GM12878 (cell line): ENCODE measurements at regions not wholly inside any gene's neighbourhood (a gene's known extent, or its start where the extent isn't known, plus 50 kb on each side); places are given as distances from the start of the nearest gene placed in this dataset.
"Not testable (repeated sequence)": the region's sequence is repeated elsewhere in the genome, so short reads cannot be mapped to it uniquely, and the experiment has no call there.

Experiments used
- CHD1 ChIP-seq: IDR thresholded peaks from 2 replicates; pipeline ENCODE4 v1.6.1; 2012; ENCODE audit warnings: low read depth, low read length, improper control_type of control experiment
- CTCF ChIP-seq, 3 experiments: IDR thresholded peaks in 2 of 3; conservative IDR thresholded peaks in 1 of 3; 2 replicates each; pipeline ENCODE4 v1.5.1; 2011; ENCODE audit warnings: low read depth in 3 of 3, low read length in 3 of 3, mild to moderate bottlenecking in 3 of 3, control low read depth in 2 of 3, moderate library complexity in 2 of 3, inconsistent platforms in 1 of 3, mixed read lengths in 1 of 3; ENCODE audit not compliant: control insufficient read depth in 2 of 3, insufficient read depth in 1 of 3; ENCODE audit errors: extremely low read depth in 1 of 3
- ESRRA ChIP-seq: IDR thresholded peaks from 2 replicates; pipeline ENCODE4 v1.6.1; 2012; ENCODE audit warnings: mild to moderate bottlenecking, low read length, improper control_type of control experiment
- EZH2 ChIP-seq: IDR thresholded peaks from 2 replicates; pipeline ENCODE4 v1.6.1; 2012; ENCODE audit warnings: low read depth, mild to moderate bottlenecking, control low read depth, inconsistent platforms, low read length, borderline replicate concordance; ENCODE audit not compliant: control insufficient read depth
- IKZF1 ChIP-seq: fragments of 450-650 bp; conservative IDR thresholded peaks from 2 replicates; pipeline ENCODE4 v1.6.1; 2017; ENCODE audit warnings: antibody characterized with exemption, mild to moderate bottlenecking
- MEF2A ChIP-seq: IDR thresholded peaks from 2 replicates; pipeline ENCODE4 v1.6.1; 2011; ENCODE audit warnings: low read depth, mild to moderate bottlenecking, low read length, moderate library complexity; ENCODE audit not compliant: insufficient read depth
- NFYB ChIP-seq: IDR thresholded peaks from 2 replicates; pipeline ENCODE4 v1.6.1; 2011; ENCODE audit warnings: low read depth, mild to moderate bottlenecking, low read length, improper control_type of control experiment, moderate library complexity; ENCODE audit not compliant: insufficient read depth
- POLR2A ChIP-seq: IDR thresholded peaks from 2 replicates; pipeline ENCODE4 v1.6.1; 2011; ENCODE audit warnings: low read depth, mild to moderate bottlenecking, low read length
- SMAD1 ChIP-seq: fragments of 450-650 bp; IDR thresholded peaks from 2 replicates; pipeline ENCODE4 v1.6.1; 2018; ENCODE audit warnings: mild to moderate bottlenecking, low read depth; ENCODE audit not compliant: partially characterized antibody
- SREBF1 ChIP-seq: IDR thresholded peaks from 2 replicates; pipeline ENCODE4 v1.6.1; 2012; ENCODE audit warnings: mild to moderate bottlenecking, low read length
- STAT1 ChIP-seq: fragments of 450-650 bp; conservative IDR thresholded peaks from 2 replicates; pipeline ENCODE4 v1.6.1; 2014; ENCODE audit warnings: antibody characterized with exemption, mild to moderate bottlenecking
- ZNF622 ChIP-seq: fragments of 450-650 bp; IDR thresholded peaks from 2 replicates; pipeline ENCODE4 v1.6.1; 2017; ENCODE audit warnings: mild to moderate bottlenecking, inconsistent platforms
- TF ChIP-seq, protein P1 (sequence below): IDR thresholded peaks from 2 replicates; pipeline ENCODE4 v1.6.1; 2012; ENCODE audit warnings: improper control_type of control experiment, low read depth, low read length; ENCODE audit not compliant: insufficient replicate concordance

DNA sequence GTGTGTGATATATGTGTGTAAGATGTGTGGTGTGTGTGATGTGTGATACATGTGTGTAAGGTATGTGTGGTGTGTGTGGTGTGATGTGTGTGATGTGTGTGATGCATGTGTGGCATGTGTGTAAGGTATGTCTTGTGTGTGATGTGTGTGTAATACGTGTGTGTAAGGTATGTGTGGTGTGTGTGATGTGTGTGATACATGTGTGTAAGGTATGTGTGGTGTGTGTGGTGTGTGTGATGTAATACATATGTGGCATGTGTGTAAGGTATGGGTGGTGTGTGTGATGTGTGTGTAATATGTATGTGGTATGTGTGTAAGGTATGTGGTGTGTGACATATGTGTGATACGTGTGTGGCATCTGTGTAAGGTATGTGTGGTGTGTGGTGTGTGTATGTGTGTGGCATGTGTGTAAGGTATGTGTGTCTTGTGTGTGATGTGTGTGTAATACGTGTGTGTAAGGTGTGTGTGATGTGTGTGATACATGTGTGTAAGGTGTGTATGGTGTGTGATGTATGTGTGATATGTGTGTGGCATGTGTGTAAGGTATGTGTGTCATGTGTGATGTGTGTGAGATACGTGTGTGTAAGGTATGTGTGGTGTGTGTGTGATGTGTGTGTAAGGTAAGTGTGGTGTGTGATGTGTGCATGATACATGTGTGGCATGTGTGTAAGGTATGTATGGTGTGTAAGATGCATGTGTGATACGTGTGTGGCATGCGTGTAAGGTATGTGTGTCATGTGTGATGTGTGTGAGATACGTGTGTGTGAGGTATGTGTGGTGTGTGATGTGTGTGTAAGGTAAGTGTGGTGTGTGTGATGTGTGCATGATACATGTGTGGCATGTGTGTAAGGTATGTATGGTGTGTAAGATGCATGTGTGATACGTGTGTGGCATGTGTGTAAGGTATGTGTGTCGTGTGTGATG is 126.9 kb downstream of the COPS8 start:
- TF ChIP-seq EZH2; CTCF (IDR thresholded peaks at IDR 0.05 in 2 of 3, conservative IDR thresholded peaks at IDR 0.05 in 1 of 3; ENCODE audit: control insufficient read depth in 2 of 3, extremely low read depth in 1 of 3, insufficient read depth in 1 of 3, low read depth in 3 of 3, low read length in 3 of 3); POLR2A; SMAD1; ESRRA; CHD1; IKZF1; NFYB; STAT1; ZNF622; SREBF1; MEF2A: not testable (repeated sequence)
- TF ChIP-seq, protein P1, sequence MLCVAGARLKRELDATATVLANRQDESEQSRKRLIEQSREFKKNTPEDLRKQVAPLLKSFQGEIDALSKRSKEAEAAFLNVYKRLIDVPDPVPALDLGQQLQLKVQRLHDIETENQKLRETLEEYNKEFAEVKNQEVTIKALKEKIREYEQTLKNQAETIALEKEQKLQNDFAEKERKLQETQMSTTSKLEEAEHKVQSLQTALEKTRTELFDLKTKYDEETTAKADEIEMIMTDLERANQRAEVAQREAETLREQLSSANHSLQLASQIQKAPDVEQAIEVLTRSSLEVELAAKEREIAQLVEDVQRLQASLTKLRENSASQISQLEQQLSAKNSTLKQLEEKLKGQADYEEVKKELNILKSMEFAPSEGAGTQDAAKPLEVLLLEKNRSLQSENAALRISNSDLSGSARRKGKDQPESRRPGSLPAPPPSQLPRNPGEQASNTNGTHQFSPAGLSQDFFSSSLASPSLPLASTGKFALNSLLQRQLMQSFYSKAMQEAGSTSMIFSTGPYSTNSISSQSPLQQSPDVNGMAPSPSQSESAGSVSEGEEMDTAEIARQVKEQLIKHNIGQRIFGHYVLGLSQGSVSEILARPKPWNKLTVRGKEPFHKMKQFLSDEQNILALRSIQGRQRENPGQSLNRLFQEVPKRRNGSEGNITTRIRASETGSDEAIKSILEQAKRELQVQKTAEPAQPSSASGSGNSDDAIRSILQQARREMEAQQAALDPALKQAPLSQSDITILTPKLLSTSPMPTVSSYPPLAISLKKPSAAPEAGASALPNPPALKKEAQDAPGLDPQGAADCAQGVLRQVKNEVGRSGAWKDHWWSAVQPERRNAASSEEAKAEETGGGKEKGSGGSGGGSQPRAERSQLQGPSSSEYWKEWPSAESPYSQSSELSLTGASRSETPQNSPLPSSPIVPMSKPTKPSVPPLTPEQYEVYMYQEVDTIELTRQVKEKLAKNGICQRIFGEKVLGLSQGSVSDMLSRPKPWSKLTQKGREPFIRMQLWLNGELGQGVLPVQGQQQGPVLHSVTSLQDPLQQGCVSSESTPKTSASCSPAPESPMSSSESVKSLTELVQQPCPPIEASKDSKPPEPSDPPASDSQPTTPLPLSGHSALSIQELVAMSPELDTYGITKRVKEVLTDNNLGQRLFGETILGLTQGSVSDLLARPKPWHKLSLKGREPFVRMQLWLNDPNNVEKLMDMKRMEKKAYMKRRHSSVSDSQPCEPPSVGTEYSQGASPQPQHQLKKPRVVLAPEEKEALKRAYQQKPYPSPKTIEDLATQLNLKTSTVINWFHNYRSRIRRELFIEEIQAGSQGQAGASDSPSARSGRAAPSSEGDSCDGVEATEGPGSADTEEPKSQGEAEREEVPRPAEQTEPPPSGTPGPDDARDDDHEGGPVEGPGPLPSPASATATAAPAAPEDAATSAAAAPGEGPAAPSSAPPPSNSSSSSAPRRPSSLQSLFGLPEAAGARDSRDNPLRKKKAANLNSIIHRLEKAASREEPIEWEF: not testable (repeated sequence)
